ENCODE measurements at regions not wholly inside any gene's neighbourhood (a gene's known extent, or its start where the extent isn't known, plus 50 kb on each side); places are given as distances from the start of the nearest gene placed in this dataset.

DNA sequence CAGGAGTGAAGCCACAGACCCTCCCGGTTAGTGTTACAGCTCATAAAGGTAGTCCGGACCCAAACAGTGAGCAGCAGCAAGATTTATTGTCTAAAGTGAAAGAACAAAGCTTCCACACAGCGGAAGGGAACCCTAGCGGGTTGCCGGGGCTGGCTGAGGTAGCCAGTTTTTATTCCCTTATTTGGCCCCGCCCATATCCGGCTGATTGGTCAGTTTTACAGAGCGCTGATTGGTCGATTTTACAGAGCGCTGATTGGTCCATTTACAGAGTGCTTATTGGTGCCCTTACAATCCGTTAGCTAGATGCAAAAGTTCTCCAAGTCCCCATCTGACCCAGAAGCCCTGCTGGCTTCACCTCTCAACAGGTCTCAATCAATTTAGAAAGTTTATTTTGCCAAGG, 126.0 kb upstream of the RFC3 start:
- TF ChIP-seq, protein P1, sequence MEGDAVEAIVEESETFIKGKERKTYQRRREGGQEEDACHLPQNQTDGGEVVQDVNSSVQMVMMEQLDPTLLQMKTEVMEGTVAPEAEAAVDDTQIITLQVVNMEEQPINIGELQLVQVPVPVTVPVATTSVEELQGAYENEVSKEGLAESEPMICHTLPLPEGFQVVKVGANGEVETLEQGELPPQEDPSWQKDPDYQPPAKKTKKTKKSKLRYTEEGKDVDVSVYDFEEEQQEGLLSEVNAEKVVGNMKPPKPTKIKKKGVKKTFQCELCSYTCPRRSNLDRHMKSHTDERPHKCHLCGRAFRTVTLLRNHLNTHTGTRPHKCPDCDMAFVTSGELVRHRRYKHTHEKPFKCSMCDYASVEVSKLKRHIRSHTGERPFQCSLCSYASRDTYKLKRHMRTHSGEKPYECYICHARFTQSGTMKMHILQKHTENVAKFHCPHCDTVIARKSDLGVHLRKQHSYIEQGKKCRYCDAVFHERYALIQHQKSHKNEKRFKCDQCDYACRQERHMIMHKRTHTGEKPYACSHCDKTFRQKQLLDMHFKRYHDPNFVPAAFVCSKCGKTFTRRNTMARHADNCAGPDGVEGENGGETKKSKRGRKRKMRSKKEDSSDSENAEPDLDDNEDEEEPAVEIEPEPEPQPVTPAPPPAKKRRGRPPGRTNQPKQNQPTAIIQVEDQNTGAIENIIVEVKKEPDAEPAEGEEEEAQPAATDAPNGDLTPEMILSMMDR (conservative IDR thresholded peaks at IDR 0.05): no peak
- TF ChIP-seq ZFX (IDR thresholded peaks at IDR 0.05): no peak

Data from C4-2B (cell line).